ENCODE measurements at regions not wholly inside any gene's neighbourhood (a gene's known extent, or its start where the extent isn't known, plus 50 kb on each side); places are given as distances from the start of the nearest gene placed in this dataset.

DNA sequence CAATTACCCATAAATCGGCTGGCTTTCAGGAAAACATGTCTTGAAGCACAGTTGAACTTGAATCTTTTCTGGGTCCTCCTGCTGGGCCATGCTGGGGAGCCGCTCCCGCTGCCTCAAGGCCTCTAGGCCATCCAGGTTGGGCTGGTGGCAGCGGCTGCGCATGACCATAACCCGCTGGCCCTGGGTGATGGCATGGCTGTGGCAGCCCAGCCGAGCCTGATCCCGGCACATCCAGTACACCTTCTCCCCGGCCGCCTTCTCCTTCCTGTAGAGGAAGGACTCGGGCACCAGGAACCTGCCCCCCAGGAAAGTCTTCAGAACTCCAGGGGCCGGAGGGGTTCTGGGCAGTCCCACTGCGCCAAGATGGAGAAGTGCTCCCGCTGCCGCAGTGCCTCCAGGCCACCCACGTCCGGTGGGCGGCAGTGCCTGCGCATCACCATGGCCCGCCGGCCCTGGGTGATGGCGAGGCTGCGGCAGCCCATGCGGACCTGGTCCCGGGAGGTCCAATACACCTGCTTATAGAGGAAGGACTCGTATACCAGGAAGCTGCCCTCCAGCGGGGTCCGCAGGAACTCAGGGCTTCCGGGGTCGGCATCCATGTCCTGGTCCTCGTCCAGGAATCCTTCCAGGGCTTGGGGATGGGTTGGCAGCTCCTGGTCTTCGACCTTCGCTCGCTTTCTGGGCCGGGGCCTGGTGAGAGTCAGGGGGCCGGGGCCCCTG, 84.3 kb upstream of the FXR1 start:
- H3K27ac ChIP-seq, result no peak overlapping the region
- TF ChIP-seq, protein P1, sequence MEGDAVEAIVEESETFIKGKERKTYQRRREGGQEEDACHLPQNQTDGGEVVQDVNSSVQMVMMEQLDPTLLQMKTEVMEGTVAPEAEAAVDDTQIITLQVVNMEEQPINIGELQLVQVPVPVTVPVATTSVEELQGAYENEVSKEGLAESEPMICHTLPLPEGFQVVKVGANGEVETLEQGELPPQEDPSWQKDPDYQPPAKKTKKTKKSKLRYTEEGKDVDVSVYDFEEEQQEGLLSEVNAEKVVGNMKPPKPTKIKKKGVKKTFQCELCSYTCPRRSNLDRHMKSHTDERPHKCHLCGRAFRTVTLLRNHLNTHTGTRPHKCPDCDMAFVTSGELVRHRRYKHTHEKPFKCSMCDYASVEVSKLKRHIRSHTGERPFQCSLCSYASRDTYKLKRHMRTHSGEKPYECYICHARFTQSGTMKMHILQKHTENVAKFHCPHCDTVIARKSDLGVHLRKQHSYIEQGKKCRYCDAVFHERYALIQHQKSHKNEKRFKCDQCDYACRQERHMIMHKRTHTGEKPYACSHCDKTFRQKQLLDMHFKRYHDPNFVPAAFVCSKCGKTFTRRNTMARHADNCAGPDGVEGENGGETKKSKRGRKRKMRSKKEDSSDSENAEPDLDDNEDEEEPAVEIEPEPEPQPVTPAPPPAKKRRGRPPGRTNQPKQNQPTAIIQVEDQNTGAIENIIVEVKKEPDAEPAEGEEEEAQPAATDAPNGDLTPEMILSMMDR (conservative IDR thresholded peaks at IDR 0.05; ENCODE audit: low read depth), result no peak
- CTCF ChIA-PET, result no interaction called here
- DNase-seq (ENCODE audit: low spot score), result no peak
- POLR2A ChIA-PET (ENCODE audit: low non-redundant PET), result no interaction called here

DNA sequence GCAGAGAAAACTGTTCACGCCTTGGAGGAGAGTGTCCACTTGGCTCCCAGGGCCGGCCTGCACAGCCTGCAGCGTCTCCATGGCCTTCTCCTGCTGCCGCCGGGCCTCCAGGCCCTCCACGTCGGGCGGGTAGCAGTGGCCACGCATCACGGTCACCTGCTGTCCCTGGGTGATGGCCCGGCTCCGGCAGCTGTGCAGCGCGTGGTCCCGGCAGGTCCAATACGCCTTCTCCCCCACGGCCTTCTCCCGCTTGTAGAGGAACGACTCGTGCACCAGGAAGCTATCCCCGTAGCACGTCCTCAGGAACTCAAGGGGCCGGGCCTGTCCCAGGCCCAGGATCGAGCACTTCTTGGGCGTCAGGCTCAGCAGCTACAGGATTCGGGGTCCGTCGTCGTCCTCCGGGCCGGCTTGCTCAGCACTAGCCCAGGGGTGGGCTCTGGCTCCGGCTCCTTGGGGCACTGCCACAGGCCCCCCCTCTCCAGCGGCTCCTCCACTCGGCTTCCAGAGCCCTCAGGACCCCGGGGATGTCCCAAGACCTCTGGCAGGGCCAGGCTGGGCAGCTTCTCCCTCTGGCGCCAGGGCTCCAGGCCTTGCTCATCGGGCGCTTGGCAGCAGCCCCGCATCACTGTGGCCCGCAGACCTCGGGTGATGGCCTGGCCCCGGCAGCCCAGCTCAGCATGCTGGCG, 83.6 kb upstream of the FXR1 start:
- no peak overlapping the region for H3K27ac ChIP-seq
- CTCF ChIA-PET, result no interaction called here
- POLR2A ChIA-PET (ENCODE audit: low non-redundant PET), result no interaction called here
- DNase-seq (ENCODE audit: low spot score), result no peak
- TF ChIP-seq, protein P1 (conservative IDR thresholded peaks at IDR 0.05; ENCODE audit: low read depth), result no peak

DNA sequence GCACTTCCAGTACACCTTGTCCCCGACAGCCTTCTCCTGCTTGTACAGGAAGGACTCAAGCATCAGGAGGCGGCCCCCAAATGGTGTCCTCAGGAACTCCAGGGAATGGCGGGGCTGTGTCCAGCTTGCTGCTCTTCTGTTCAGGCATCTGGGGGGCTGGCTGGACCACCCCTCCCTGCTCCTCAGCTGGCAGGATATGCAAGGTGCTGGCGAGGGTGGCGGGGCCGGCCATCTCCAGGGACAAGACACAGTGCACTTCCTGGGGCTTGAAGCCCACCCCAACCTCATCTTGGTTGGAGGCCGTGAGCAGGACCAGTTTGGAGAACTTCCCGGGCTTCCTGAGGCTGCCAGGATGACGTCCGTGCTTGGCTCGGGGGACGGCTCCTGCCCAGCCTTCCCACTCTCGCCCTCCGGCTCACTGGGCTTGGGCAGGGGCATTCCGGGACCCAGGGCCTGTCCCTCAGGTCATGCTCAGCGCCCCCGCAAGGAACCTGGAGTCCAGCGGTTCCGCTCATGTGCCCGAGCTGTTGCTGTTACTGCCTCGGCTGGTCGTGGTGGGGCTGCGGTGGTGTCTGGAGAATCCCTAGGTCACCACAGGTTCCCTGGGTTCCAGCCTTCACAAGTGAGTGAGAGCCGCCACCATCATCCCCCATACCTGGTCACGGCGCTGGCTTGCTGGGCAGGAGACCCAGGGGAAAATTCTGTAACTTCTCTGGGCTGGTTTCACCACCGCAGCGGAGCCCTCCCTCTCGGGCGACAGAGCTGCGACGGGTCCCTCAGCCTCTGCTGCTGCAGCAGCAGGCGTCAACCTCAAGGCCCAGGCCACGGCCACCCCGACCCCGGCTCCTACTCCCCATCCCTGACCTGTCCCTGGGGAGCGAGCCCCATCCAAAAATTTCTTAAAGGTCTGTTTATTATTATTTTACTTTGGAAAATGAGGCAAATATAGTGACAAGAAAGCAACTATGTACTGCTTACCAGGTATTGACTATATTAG, 82.8 kb upstream of the FXR1 start:
- POLR2A ChIA-PET (ENCODE audit: low non-redundant PET), result no interaction called here

GRCh38 chr3:180835501-180835900, 77.0 kb upstream of the FXR1 start:
- POLR2A ChIA-PET (ENCODE audit: low non-redundant PET), result no interaction called here
- CTCF ChIA-PET, result interaction anchor here (0.6 kb wide), 1 partner anchor 61 kb away, joined by 3 read pairs; no protein-coding TSS in a partner anchor
- no peak for DNase-seq (ENCODE audit: low spot score)
- TF ChIP-seq, protein P1 (conservative IDR thresholded peaks at IDR 0.05; ENCODE audit: low read depth), result no peak
- no peak overlapping the region for H3K27ac ChIP-seq

More for the DNA sequence above, 82.8 kb upstream of the FXR1 start:
- TF ChIP-seq, protein P1 (conservative IDR thresholded peaks at IDR 0.05; ENCODE audit: low read depth), result no peak
- no peak overlapping the region for H3K27ac ChIP-seq
- no peak for DNase-seq (ENCODE audit: low spot score)
- CTCF ChIA-PET, result no interaction called here

- no peak for DNase-seq (ENCODE audit: low spot score)
- no peak overlapping the region for H3K27ac ChIP-seq
- CTCF ChIA-PET, result no interaction called here
- POLR2A ChIA-PET (ENCODE audit: low non-redundant PET), result no interaction called here
- TF ChIP-seq, protein P1 (conservative IDR thresholded peaks at IDR 0.05; ENCODE audit: low read depth), result no peak
Observed at GRCh38 chr3:180836766-180837165, 75.7 kb upstream of the FXR1 start.

GRCh38 chr3:180854887-180855286, 57.6 kb upstream of the FXR1 start:
- CTCF ChIA-PET, result interaction anchor here (0.6 to 0.8 kb wide), 3 partner anchors 49 to 102 kb away, joined by 4 to 5 read pairs (median 5); no protein-coding TSS in a partner anchor
- POLR2A ChIA-PET (ENCODE audit: low non-redundant PET), result no interaction called here
- no peak overlapping the region for H3K27ac ChIP-seq
- no peak for DNase-seq (ENCODE audit: low spot score)
- TF ChIP-seq, protein P1 (conservative IDR thresholded peaks at IDR 0.05; ENCODE audit: low read depth), result no peak
